VCaP (cell line): ENCODE measurements at regions not wholly inside any gene's neighbourhood (a gene's known extent, or its start where the extent isn't known, plus 50 kb on each side); places are given as distances from the start of the nearest gene placed in this dataset.

Experiments
- H3K27ac ChIP-seq: fragments of 450-650 bp; 2 replicates; pipeline ENCODE4 v1.5.1; 2017
- TF ChIP-seq, protein P1 (sequence below): fragments of 450-650 bp; conservative IDR thresholded peaks from 2 replicates; pipeline ENCODE4 v1.5.1; 2017; ENCODE audit warnings: mild to moderate bottlenecking, moderate library complexity

GRCh38 chr6:41453244-41453643 lies 92.9 kb upstream of the FOXP4 start:
- TF ChIP-seq, protein P1, sequence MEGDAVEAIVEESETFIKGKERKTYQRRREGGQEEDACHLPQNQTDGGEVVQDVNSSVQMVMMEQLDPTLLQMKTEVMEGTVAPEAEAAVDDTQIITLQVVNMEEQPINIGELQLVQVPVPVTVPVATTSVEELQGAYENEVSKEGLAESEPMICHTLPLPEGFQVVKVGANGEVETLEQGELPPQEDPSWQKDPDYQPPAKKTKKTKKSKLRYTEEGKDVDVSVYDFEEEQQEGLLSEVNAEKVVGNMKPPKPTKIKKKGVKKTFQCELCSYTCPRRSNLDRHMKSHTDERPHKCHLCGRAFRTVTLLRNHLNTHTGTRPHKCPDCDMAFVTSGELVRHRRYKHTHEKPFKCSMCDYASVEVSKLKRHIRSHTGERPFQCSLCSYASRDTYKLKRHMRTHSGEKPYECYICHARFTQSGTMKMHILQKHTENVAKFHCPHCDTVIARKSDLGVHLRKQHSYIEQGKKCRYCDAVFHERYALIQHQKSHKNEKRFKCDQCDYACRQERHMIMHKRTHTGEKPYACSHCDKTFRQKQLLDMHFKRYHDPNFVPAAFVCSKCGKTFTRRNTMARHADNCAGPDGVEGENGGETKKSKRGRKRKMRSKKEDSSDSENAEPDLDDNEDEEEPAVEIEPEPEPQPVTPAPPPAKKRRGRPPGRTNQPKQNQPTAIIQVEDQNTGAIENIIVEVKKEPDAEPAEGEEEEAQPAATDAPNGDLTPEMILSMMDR, result no peak
- H3K27ac ChIP-seq, result no peak overlapping the region

GRCh38 chr6:41454189-41454789 lies 91.9 kb upstream of the FOXP4 start:
- no peak overlapping the region for H3K27ac ChIP-seq
- TF ChIP-seq, protein P1, result no peak

GRCh38 chr6:41455410-41455809 lies 90.8 kb upstream of the FOXP4 start:
- peak overlapping the region; percentile 92 for H3K27ac ChIP-seq
- TF ChIP-seq, protein P1, result no peak

- TF ChIP-seq, protein P1, result no peak
- peak overlapping the region; percentile 92 for H3K27ac ChIP-seq
Measured at GRCh38 chr6:41455818-41456217, 90.4 kb upstream of the FOXP4 start.

DNA sequence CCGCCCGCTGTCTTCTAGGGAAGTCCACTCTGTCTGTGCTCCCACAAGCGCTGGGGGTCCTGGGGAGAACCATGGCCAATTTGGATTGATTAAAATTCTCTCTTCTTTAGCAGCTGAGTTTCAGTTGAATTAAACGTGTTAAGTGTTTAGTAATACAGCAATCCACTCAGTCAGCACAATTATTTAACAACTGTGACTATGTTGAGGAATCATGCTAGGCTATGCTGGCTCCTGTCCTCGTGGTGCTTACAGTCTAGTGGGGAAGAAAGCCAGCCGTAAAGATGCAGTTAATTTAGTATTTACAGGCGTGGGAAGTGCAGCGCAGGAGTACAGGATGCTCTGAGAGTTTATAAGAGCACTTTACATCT lies 88.9 kb upstream of the FOXP4 start:
- H3K27ac ChIP-seq, result peak overlapping the region; percentile 92
- TF ChIP-seq, protein P1, result no peak

GRCh38 chr6:41459738-41460137 lies 86.4 kb upstream of the FOXP4 start:
- H3K27ac ChIP-seq, result no peak overlapping the region
- TF ChIP-seq, protein P1, result no peak

GRCh38 chr6:41460742-41461336 lies 85.3 kb upstream of the FOXP4 start:
- H3K27ac ChIP-seq, result no peak overlapping the region
- TF ChIP-seq, protein P1, result no peak
